SIG-M5 (cell line): ENCODE measurements at regions not wholly inside any gene's neighbourhood (a gene's known extent, or its start where the extent isn't known, plus 50 kb on each side); places are given as distances from the start of the nearest gene placed in this dataset.

ENCODE experiments used
- DNase-seq: peaks from one replicate; lab custom pipeline; 2025; lab: John Stamatoyannopoulos, UW

DNA sequence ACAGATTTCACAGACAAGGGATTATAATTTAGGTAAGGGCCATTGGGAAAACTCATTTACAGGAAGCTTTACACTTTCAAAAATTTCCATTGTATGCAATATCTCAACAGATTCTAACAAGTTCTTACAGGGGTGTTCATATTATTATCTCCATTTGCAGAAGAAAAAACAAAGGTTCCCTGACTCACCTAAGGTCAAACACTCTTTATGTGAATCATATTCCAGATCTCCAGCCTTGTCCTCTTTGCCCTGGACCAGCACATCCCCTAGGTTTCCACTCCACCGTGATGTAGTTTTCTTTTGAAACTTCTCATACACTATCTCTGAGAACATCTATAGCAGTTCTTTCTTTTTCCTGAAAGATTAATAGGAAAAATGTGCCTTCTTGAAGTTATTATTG is 96.4 kb upstream of the HS3ST1 start:
- DNase-seq, result no peak

DNA sequence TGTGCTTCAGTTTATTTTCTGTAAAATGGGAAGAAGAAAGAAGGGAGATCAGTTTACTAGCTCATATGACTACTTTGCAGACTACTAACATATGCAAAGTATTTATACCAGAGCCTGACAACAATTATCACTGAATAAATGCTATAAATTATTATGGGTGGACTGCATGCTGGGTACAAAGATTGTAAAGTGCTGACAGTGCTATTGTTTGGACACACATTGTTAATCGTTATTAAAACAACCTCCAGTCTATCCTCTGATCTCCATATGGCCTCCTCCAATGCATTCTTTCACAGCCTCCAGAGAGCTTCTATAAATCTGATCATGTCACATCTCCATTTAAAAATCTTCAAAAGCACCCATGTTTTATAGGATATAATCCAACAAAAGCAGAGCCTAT is 90.1 kb upstream of the HS3ST1 start:
- no peak for DNase-seq

DNA sequence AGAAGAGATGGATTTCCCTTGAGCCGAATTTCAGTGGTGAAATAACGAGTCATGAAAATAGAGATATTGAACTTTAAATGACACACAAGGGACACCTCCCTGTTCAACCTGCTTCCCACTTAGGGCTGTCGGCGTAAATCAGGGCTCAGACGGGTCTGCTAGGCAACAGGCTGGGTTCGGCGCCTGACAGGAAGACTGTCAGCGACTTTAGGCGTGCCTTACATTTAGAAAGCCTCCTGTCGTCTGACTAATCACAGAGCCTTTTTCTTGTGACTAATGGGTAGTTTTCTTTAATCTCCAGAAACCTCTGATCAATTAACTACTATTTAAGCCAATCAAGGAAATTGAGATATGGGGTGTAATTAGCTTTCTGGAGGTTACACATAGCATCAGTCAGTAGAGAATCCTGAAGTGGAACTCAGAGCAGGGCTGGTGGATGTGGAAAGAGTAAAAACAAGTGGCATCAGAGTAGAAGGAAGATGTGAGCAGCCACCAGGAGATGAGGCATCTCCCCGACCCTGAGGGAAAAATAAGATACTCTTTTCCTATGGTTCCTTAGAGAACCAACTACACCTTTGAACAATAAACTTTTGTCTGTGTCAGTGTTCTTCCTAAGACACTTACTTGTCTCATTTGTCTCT is 86.2 kb upstream of the HS3ST1 start:
- no peak for DNase-seq

DNA sequence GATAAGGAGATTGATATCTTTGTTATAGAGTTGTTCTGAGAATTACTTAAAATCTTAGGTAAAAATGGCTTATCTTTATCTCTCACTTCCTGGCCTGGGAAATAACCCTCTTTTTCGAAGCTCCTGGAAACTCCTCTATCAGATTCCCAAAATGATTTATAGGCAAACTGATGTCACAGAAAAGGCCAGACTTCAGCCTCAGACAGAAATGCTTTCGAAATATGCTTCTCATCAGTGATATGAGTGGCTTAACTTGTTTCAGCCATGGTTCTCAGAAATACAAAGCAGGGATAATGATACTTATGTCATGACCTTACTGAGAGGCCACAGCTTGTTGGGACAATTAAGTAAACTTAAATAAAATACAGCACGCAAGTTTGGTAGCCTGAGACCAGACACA is 85.3 kb upstream of the HS3ST1 start:
- no peak for DNase-seq

DNA sequence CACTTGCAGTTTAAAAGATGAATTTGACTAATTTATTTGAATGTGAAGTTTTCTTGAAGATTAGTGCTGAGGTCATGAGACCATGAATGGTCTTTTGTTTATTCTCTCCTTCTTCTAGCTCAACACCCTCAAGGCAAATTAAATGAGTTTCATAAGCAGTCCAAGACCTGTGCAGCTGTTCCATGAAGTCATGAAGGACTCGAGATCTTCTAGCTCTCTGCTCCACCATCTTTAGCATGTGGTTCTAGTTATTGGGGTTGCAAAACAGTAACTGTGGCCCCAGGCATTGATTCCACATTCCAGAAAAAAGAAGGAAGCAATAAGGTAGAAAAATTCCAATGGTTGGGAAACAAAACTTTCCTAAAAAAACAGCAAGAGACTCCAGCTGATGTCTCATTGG is 84.2 kb upstream of the HS3ST1 start:
- no peak for DNase-seq

DNA sequence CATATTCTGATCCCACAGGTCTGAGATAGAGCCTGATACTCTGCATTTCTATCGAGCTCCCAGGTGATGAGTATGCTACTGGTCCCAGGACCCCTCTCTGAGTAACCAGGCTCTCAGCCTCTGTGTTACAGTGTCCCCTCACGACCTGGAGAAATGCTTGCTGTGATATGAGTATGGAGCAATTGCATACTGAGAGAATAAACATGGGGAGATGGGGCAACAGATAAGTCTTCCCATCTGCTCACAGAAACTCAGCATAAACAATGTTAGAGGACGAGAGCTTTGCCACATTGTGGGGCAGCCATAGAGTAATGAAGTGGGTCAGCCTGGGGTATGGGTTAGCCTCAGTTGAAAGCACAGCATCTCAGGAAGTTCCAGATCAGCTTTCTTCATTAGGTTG is 82.6 kb upstream of the HS3ST1 start:
- no peak for DNase-seq

DNA sequence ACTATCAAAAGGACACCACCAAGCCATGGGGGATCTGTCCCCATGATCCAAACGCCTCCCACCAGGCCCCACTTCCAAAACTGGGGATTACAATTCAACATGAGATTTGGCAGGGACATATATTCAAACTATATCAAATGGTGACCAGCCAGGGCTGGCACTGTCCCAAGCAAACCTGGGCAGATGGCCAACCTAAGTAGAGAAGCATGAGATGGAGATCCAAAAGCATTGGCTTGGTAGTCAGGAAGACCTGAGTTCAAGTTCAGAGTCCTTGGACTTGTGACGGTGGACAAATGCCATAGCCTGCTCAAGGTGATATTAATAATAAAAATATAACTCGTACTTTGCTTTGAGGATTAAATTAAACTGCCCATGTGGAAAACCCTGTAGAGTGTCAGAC is 79.2 kb upstream of the HS3ST1 start:
- no peak for DNase-seq

DNA sequence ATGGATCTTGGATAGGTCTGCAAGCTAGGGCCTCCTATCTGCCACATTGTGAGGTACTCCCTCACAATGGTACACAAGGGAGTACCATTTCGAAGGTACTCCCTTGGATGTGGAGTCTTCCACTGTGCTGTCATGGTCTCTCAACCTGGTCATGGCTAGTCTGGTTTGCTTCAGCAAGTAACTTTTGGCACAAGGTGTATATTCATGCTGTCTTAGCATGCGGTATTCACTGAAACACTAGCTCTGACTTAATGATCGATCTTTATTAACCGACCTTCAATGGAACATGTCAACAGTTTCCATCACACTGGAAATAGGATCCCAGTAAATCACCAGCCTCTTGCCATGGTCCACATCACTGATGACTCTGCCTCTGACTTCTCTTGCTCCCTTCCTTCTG is 77.5 kb upstream of the HS3ST1 start:
- DNase-seq, result no peak

DNA sequence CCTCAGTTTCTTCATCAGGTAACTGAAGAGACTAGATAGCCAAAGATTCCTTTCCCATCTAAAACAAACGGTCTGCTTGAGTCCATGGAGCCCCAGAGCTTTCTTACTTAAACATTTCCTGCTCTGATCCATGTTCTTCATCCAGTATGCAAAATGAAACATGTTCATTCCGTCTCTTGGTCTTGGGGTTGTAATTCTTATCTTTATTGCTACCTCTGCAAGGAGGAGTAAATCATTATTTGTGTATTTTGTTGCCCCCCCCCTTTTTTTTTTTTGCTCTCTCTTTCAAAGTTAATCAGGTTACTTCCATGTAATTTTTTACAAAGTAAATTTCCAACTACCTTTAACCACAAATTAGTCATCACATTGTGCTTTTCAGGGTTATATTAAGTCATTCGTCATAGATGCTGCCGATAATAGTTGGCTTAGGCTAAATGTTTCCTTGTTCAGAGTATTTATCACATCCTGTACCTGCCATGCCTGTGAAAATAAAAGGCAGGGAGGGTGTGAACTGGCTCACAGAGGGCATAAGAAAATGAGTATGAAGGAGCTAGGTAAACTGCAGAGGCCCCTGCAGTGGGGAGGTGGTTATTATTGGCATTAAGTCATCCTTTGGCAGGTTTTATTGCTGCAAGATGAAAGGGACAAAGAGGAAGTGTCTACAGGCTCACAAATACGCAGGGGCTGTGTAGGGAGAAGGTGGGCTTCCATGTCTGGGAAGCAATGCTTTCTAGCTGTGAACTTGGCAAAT is 76.7 kb upstream of the HS3ST1 start:
- DNase-seq, result no peak

DNA sequence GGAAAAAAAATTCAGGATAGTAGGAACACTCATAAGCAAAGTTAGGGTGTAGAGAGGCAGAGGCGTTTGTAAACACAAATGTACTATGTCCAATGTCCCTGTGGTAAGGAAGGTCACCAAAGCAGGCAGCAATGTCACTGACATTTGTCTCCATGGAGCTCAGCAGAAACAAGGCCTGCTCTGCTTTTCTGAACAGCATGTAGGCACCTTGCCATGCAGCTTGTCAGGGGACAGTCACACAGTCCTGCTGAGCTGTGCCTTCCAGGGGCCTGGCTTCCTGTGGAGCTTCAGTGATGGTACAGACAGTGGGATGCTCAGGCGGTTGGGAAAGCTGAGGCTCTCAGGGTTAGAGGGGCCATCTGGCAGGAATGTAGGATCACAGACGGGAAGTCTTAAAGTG is 74.5 kb upstream of the HS3ST1 start:
- DNase-seq, result no peak

DNA sequence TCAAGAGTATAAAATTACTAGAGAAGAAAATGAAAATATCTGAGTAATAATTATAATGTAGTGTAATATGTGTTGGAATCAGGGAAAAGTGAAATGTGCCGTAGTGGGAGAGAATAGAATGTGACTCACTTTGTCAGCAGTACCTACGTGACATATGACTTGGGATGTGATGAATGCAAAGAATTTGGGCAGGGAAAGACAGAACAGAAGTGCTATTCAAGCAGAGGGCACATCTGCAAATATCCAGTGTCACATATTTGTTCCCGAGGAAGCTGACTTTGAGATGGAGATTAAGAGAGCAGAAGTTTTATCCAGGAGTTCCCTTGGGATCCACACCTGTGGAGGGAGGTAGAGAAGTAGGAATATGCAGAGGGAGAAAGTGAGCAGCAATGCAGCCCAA is 69.3 kb upstream of the HS3ST1 start:
- DNase-seq, result no peak

DNA sequence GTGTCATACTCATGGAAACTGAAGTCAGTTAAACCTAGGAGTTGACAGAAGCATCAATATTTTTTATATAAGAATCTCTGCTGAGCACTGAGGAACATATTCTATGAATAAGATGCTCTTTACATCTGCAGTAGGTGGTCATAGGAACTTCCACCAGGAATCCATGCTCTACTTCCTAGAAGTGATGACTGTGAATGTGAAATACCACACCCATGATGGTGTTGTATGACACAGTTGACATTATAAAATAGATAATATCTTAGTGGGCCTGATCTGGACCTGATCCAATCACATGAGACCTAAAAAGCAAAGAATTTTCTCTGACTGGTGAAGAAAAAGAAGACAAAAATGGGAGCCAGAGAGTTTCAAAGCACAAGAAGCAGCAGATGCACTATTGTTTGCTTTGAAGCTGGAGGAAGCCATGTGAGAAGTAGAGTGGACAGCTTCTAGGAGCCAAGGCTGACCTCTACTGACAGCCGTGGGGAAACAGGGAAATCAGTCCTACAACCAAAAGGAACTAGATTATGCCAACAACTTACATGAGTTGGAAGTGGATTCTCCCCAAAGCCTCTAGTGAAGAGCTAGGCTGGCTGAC is 68.6 kb upstream of the HS3ST1 start:
- DNase-seq, result no peak

DNA sequence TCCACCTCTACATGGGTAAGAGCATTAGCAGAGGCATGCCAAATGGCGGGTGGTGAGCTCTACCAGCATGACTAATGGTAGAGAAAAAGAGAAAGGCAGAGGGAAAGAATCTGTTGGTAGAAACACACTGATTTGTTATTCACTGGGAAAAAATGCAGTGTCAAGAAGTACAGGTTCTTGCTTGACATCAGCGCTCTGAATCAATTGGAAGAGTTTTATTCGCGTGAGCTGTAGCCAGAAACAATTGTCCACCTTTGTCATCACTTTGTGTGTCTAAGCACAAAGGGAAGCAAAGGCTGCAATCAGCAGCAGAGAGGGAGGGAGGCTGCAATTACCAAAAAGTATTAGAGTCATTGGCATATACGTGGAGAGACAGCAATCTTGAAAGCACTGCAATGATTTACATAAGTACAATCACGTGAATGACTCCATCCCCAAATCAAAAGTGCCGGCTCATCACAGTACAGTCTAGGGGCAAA is 67.7 kb upstream of the HS3ST1 start:
- no peak for DNase-seq

DNA sequence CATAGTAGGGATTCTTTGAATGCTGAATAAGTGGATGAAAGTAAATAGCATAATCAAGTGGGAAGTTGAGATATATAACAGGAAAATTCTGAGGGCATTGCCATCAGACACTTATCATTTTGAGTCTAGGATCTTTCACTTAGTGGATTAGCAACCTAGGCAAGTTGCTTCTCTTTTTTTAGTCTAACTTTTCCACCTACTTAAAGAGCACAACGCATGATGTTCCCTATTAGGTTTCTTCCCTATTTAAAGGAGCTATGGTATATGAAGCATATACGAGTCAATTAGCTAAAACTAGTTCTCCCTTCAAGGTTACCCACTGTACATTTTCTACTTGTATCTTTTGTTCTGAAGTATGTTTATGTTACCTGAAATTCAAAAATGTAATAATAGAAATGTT is 67.1 kb upstream of the HS3ST1 start:
- no peak for DNase-seq

DNA sequence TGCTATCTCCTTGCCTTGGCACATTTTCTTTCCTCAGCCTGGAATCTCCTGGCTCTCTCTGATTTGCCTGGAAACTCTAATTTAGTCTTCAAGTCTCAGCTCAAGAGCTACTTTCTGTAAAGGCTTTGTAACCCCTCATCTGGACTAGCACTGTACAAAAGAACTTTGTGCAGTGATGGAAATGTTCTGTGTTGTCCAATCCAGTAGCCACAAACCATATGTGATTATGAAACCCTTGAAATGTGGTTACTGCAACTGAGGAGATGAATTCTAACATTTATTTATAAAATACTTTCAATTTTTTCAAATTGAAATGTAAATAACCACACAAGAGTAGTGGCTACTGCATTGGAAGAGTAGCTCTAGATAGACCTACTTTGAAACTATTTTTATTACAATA is 66.6 kb upstream of the HS3ST1 start:
- DNase-seq, result no peak

DNA sequence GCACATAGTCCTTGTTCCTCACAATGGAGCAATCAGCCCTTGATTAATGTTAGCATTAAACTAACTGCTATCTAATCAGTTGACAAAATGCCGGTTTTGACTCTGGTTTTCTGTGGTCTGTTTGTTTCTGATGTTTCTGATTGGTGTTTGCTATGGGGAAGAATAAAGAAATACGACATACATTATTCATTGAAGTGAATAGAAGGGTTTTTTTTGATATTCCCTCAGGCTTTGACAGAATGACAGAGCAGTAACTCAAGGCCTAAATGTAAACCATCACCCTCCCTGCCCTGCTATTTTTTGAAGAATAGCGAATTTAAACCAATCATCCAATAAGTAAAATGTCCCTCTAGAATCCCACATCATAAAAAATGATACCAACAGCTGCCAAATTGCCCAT is 65.5 kb upstream of the HS3ST1 start:
- DNase-seq, result no peak

DNA sequence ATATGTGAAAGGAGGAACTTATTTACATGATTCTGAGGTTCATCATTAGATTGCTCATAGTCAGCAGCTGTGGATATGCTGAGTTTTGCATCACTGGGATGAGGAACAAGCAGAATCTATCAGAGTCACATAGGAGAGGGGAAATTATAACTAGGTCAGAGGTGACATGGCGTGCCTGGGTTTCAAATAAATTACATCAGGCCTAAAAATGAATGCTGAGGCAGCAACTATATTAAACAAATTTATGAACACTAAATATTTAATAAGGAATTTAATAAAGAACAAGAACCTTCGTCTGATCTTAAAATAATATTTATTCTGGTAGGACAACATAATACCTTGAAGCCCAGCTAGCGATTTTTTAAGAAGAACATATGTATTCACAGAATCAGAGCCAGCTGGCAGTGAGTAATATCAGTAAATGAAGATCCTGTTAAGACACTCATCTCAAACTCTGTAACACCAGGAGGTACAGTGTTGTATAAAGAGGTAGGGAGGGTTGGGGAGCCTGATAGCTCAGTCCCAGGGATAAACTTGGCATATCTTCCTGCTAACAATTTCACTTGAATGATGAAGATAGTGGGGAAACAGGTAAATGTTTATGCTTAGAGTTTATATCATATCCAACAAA is 60.9 kb upstream of the HS3ST1 start:
- DNase-seq, result no peak

DNA sequence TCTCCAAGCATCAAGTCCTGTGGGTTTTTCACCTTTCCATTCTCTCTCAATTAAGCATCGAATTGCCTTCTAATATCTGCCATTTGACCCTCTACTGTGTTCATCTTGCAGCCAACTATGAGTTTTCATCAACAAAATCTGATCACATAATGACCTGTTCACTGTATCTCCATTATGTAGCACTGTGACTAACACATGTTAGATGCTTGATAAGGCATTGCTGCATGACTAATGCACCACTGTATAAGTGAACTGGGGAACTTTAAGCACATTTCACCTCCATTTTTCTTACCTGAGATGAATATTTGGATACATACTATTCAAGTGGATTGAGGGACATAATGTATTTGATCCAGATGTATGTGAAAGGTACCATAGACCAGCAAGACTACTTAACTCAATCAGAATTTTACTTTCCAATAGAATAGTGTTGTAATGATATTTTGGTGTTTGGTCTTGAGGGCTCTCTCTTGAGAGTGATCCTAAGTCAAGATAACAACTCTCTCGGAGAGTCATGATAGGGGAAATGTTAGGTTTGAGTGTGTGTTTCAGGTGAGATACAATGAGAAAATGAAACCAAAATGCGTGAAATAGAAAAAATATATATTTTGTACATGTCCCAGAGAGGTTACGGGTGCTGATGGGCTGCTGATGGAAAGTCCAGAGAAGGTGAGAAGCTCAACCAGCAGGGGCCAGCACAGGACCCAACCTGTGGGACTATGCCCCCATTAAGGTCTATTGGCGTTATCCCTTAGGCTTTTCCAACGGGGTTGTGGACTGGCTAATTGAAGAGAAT is 60.2 kb upstream of the HS3ST1 start:
- no peak for DNase-seq

DNA sequence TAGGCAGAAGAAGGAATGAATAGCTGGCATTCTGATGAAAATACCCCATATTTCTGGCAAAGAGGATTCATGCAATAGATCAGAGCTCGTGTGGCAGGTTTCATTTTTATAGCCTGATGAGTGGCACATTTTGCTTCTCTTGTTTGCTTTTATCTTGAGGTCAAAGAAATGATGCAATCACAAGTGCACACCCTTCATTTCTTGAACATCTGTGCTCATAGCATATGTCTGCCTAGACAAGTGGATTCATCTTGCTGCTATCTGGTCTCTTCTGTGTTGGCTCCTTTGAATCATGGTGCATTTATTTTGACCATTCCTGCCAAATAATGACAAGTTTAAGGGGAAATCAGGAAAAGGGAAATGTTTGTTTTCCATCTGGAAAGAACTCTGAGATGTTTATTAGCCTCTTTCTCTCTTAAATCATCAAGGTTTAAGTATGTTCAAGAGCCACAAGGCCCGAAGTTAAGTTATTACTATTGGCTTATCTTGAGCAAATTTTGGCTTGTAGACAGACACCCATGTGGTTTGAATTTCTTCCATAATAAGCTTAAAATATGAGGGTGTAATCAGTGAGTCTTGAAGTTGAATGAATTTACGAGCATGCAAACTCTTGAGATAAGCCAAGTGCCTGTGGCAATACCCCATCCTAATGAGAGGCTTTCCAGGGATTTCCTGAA is 59.3 kb upstream of the HS3ST1 start:
- no peak for DNase-seq

DNA sequence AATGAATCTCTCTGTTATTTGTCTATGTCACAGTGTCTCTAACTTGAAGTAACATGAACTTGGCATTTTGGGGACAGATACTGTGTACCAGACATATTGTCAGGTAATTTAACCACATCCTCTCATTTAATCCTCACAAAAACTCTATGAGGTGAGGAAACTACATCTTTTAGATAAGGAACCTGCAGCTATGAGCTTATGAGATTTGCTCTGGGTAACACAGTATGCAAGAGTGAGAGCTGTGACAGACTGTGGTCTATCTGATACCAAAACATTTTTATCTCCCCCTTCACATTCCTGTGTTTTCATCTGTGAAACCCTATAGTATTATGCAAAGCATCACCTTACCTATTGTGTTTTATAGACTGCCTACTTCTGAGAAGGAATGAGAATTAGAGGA is 58.4 kb upstream of the HS3ST1 start:
- DNase-seq, result no peak

DNA sequence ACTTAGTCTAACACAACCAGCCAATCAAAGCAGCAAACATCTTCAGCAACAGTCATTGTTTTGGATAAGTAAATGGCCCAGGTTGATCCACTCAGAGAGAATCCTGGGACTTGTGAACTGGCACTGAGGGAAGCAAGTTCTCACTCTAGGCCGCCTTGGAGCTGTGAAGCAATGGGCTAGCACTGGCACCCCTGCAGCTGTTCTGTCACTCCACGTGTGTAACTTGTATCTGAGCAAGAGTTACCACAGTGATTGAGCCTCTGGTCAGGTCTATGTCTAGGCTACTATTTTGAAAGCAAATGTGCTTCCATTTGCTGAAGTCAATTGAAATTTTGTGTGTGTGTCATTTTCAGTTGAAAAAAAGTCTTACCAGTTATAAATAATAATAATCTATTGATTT is 57.2 kb upstream of the HS3ST1 start:
- no peak for DNase-seq

DNA sequence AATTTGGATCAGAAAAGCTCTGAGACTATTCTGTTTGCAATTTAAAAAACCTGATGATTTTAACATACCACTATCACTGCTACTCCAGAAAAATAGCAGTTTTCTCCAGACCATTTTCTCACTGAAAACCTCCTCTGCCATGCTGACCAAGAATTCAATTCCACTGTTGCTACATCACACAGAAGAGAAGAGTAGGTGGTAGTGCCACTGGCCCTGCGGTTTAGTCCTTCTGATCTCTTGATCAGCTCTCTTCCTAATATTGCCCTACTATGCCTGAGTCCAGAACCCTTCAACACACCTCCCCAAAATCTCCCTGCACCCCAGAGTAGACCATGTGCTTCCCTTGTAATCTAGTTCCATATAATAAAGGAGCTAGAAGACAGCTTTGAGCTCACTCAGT is 55.8 kb upstream of the HS3ST1 start:
- no peak for DNase-seq
